HG03066 (cell line): ENCODE measurements at regions not wholly inside any gene's neighbourhood (a gene's known extent, or its start where the extent isn't known, plus 50 kb on each side); places are given as distances from the start of the nearest gene placed in this dataset.

ENCODE experiments used
- ATAC-seq: cut with Tn5 transposase; IDR thresholded peaks from one replicate; pipeline ENCODE4 v1.9.1; 2021; ENCODE audit warnings: low read depth; ENCODE audit not compliant: unreplicated experiment

GRCh38 chr22:49266561-49267519 is 560.8 kb downstream of the BRD1 start:
- ATAC-seq: no peak

- no peak for ATAC-seq
Measured at GRCh38 chr22:49264696-49265095, 563.0 kb downstream of the BRD1 start.

- no peak for ATAC-seq
Measured at GRCh38 chr22:49263101-49263500, 564.6 kb downstream of the BRD1 start.

- no peak for ATAC-seq
Measured at GRCh38 chr22:49262167-49262566, 565.5 kb downstream of the BRD1 start.

GRCh38 chr22:49261616-49262015 is 566.1 kb downstream of the BRD1 start:
- ATAC-seq: no peak

- ATAC-seq: no peak
Measured at GRCh38 chr22:49260681-49261580, 566.7 kb downstream of the BRD1 start.

GRCh38 chr22:49259839-49260615 is 567.6 kb downstream of the BRD1 start:
- ATAC-seq: no peak

- ATAC-seq: no peak
Measured at GRCh38 chr22:49258107-49259010, 569.3 kb downstream of the BRD1 start.

- ATAC-seq: no peak
Measured at GRCh38 chr22:49257551-49257961, 570.1 kb downstream of the BRD1 start.

- no peak for ATAC-seq
Measured at GRCh38 chr22:49255741-49256318, 571.8 kb downstream of the BRD1 start.

- ATAC-seq: no peak
Measured at GRCh38 chr22:49255154-49255553, 572.5 kb downstream of the BRD1 start.

GRCh38 chr22:49253656-49254055 is 574.0 kb downstream of the BRD1 start:
- ATAC-seq: no peak

GRCh38 chr22:49251371-49251770 is 576.3 kb downstream of the BRD1 start:
- ATAC-seq: no peak

GRCh38 chr22:49247194-49247924 is 580.3 kb downstream of the BRD1 start:
- ATAC-seq: no peak

GRCh38 chr22:49244466-49245420 is 582.9 kb downstream of the BRD1 start:
- no peak for ATAC-seq

- ATAC-seq: no peak
Measured at GRCh38 chr22:49243965-49244364, 583.7 kb downstream of the BRD1 start.

GRCh38 chr22:49243335-49243734 is 584.3 kb downstream of the BRD1 start:
- ATAC-seq: no peak
